HG02610 (cell line): ENCODE measurements at regions not wholly inside any gene's neighbourhood (a gene's known extent, or its start where the extent isn't known, plus 50 kb on each side); places are given as distances from the start of the nearest gene placed in this dataset.

Source experiments
- ATAC-seq: cut with Tn5 transposase; IDR thresholded peaks from one replicate; pipeline ENCODE4 v1.9.1; 2021; ENCODE audit warnings: mild to moderate bottlenecking, moderate library complexity; ENCODE audit not compliant: unreplicated experiment

DNA sequence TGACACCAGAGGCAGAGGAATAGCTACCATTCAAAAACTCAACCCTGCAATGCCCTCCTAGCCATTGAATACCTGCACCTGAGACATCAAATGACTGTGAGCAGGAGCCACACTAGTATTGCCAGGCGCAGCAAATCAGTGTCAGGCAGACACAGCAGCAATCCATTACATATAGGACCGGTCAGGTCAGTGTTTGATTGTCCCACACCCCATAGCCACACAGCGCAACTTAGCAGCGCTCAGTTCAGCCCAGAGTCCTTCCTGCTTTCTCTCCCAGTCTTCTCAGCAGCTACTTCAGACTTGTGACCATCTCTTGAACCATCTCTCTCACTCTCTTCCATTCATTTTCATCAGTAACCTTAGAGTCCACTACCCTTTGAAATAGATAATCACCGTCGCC is 181.6 kb upstream of the GPR12 start:
- no peak for ATAC-seq

DNA sequence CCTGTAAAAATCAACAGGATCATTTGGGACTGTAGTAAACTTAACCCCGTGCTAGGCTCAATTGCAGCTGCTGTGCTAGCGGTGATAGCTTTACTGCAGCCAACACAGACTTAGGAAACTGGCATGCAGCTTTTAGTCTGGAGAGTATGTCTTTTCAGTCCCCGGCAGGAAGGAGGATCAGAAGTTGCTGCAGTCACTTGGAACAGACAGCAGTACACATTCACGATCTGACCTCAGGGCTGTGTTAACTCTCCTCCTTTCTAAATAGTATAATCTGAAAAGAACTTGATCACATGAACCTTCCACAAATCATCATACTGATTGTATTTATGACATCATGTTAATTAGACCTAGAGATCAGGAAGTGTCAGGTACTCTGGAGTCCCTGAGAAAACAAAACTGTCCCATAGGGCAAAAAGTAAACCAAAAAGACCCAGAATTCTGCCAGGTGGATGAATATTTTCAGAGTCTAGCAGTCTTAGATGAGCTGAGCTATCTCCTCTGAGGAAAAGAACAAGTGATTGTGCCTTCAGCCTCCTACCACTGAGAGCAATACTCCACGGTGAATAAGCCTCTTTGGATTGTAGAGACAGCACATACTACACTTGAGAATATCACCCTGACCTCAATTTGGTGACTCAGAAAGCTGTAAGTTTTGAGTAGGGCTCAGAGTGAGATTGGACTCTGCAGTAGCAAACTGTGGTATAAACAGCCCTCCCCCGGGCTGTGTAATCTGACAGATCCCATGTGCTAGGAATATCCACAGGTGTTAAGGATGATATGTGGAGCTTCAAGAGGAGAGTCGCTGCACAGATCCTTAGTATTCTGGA is 181.0 kb upstream of the GPR12 start:
- ATAC-seq: no peak

DNA sequence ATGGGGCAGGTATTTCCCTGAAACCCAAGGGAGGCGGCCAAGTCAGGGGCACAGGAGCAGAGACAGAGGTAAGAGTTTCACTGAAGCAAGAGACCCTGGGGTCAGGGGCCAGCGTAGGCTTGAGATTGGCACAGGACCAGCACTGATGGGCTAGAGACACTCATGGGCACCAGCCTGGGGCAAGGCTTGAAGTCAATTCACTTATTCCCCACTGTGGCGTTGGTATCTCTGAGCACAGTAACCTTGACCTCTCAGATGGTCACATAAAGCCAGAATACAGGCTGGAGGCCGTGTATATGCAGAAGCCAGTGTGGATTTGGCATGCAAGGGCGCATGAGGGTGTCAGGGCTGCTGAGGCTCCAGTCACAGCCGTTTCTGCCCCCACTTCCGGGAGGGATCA is 173.5 kb upstream of the GPR12 start:
- no peak for ATAC-seq

DNA sequence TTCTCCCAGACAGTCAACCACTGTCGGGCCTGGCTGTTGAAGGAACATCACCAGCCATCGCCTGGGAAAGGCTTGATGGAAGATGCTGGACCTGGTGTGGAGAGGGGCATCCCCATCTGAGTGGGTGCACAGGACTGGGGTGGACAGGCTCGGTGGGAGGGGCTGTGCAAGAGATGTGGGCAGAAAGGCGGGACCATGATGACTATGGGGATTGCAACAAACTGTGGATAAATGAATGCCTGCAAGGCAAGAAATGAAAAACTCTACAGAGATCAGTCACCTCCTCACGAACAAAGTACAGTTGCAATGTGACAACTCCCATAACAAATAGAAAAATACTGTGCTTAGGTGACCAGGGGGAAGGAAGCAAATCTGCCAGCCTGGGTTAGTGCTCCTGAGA is 171.9 kb upstream of the GPR12 start:
- ATAC-seq: no peak

GRCh38 chr13:26929971-26930730 is 169.6 kb upstream of the GPR12 start:
- ATAC-seq: no peak

DNA sequence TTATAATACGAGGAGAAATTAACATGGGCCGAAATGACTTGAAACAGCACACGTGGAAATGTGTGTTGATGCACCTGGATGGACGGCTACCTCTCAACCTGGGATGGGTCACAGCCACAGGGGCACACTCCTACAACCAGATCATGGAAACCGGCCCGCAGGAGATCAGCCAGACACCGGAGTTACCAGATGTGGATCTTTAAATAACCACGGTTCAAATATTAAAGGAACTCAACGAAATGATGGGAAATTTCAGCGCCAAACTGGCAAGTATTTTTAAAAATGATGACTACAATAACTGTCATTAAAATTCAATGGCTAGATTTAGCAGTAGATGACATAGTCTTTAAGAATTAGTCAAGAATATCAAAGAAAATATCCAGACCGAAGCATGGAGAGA is 166.9 kb upstream of the GPR12 start:
- no peak for ATAC-seq

- ATAC-seq: no peak
These were observed 165.8 kb upstream of the GPR12 start for GRCh38 chr13:26926371-26926770.

- ATAC-seq: no peak
These were observed 163.4 kb upstream of the GPR12 start for GRCh38 chr13:26923824-26924605.

DNA sequence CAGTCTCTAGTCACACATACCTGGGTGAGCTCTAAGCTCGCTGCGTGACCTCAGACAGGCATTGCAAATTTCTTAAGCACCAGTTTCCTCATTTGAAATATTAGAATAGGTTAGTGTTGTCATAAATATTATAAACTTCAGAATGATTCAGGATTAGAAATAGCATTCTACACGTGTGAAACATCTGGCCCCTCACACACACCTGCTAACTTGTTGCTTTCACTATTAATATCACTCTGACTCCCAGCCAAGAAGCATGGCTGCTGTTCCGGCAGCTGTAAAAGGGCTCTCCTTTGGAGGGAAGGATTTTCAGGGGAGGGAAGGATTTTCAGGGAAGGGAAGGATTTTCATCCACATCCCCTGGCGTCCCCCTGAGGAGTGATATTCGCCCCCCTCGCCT is 161.3 kb upstream of the GPR12 start:
- ATAC-seq: no peak

DNA sequence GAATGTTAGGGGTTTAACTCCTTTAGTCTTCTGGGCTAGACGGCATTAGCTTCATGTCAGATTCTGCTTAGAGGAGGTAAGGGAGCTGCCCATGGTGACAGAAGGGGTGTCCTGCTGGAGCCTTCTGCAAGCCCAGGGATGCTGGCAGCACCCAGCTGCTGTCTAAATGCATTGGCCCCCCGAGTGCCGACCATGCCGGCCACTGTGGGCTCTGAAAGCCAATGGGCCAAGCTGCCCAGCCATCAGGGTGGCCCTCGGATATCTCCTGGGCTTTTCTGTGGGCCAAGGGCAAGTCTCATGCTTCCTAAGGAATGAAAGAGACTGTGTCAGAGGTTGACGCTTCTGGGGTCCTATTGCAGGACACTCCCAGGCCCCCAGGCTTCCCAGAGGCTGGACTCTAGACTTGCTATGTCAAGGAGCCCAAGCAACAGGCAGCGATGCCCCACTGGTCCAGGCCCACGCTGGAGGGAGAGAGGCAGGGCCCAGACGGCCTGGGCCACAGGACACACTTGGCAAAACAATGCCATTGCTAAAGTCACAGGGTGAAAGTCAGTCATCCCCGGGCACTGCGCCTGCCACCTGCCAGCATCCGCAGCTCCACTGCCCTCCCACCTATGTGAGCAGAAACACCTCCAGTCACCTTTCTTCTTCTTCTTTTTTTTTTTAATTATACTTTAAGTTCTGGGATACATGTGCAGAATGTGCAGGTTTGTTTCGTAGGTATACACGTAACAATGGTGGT is 160.2 kb upstream of the GPR12 start:
- no peak for ATAC-seq

DNA sequence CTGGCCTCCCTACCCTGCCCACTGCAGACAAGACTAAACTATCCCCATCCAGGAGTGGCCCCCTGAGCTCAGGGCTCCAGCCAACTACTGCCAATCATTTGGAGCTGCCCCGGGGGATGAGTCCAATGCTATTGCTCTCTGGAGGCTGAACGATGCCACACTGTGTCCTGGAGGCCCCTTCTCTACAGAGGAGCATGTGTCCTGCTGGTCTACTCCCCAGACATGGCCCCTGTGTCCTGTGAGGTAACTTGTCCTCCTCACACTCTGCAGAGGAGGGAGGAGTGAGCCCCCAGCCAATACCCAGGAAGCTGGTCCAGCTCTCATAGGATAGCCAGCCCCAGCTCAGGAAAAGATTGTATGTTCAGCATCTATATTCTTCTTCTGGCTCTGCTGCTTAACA is 159.1 kb upstream of the GPR12 start:
- ATAC-seq: no peak

DNA sequence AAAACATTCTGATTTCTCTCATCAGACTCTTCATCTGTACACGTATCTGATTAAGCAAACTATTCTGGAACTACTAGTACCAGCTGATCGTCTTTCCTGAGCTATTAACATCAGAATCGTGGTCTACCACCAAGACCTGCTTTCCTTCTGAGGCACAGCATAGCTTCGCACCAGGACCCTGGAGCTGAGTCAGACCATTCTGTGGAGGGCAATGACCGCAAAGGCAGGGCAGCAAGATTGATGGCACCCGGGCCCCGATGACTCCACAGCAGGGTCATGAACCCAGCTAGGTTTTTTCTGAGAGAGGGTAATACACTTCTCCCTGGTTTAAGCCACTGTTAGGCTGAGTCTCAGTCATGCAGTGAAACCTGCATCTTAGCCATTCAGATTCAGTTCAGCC is 158.7 kb upstream of the GPR12 start:
- no peak for ATAC-seq

DNA sequence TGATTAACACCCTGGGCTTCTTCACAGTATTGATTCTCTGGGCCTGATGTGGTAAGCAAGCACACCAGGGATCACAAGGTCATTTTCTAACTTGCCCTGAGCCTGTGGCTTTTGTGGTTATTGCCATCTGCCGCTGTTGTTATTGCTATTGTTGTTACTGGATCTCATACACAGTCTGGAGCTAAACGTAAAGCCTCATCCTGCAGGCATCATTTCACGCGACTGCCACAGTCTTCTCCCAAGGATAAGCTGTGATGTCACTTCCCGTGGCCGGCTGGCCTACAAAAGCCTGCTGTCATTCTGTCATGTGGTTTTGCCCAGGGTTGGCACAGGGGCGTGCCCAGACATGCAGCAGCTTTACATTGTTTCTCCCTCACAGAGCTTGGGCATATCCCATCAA is 154.0 kb upstream of the GPR12 start:
- ATAC-seq: no peak

- no peak for ATAC-seq
These were observed 153.6 kb upstream of the GPR12 start for GRCh38 chr13:26914148-26914547.

DNA sequence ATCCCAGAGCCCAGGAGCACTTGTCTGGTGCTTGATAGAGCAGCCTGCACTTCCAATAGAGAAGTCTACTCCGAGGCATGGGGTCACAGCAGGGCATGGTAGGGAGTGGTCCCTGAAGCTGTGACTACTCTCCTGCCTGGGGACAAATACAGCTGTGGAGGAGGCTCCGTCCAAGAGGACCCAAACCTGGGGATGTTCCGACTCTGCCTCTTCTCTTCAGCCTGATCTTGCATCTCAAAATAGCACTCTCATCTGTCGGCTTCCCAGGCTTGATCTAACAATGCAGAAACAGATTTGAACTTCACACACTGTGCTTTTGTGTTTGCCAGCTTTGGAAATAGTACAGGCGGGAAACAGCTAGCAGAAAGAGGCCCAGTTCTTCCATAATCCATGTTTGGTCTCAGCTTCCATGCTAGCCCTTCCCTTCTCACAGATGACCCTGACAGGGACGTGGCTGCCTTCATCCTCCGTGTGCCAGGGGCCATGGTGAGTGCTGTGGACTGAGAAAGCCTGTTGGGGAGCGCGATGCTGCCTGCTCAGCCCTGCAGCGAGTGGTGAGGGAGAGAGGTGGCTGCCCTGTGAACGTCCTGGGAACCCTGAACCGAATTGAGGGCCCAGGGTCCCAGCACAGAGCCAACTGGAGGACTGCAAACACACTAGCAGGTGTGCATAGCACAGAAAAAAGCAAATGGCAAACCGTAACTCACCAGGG is 150.3 kb upstream of the GPR12 start:
- ATAC-seq: no peak

GRCh38 chr13:26909477-26909876 is 148.9 kb upstream of the GPR12 start:
- no peak for ATAC-seq

GRCh38 chr13:26908126-26908525 is 147.5 kb upstream of the GPR12 start:
- ATAC-seq: no peak

- ATAC-seq: no peak
These were observed 138.6 kb upstream of the GPR12 start for GRCh38 chr13:26899202-26899601.

DNA sequence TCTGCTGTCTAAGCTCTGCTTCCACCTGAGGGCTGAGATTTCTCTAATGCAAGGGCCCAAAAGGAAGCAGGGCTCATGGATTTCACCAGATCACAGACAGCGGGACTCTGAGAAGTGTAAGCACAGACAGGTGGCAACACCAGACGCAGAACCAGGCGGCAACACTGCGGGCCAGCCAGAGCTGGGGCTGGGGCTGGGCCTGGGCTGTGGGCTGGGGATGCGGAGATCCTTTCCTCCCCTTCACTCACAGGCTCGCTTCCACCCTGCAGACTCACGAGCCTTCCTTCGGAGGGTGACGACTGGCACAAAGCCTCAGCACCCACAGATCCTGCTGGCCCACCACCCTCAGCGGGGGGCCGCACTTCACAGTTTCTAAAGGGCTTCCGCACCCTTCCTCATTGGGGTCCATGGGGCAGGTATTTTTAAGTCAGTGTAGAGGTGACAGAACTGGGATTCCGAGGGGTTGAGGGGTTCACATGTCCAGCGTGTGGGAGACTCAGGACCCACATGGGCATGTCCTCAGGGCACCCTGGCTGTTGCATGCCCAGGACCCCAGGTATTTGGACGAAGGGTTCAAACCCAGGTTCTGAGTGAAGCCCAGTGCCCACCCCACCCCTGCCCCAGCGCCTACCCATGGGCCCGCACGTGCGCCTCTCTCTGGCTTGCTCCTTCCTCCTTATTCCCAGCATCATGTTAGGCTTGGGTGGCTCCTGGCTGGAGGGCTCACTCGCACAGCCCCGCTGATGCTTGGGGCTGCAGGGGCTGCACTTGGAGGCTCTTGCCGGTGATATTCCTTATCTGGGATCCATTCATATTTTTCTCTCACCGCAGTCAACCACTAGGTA is 137.3 kb upstream of the GPR12 start:
- no peak for ATAC-seq
